Brain microvascular endothelial cell (primary cell): ENCODE measurements at regions not wholly inside any gene's neighbourhood (a gene's known extent, or its start where the extent isn't known, plus 50 kb on each side); places are given as distances from the start of the nearest gene placed in this dataset.
A peak's percentile ranks its signal among the peaks of the same experiment; 100 is the strongest.

ENCODE experiments used
- DNase-seq: peaks from one replicate; pipeline ENCODE4 v3.0.0-alpha.2; 2020
- H3K27ac ChIP-seq: fragments of 250-450 bp; sonication (Bioruptor Pico); 2 replicates; pipeline ENCODE4 v1.5.1; 2020; ENCODE audit warnings: mild to moderate bottlenecking, moderate library complexity
- H3K27me3 ChIP-seq: fragments of 250-450 bp; sonication (Bioruptor Pico); replicated peaks from 2 replicates; pipeline ENCODE4 v1.5.1; 2020; ENCODE audit warnings: mild to moderate bottlenecking
- H3K36me3 ChIP-seq: fragments of 250-450 bp; sonication (Bioruptor Pico); replicated peaks from 2 replicates; pipeline ENCODE4 v1.5.1; 2020; ENCODE audit warnings: mild to moderate bottlenecking
- H3K4me3 ChIP-seq: 2 replicates; pipeline ENCODE4 v1.5.1; 2011; ENCODE audit warnings: low read depth, mild to moderate bottlenecking, control low read depth, low read length, moderate library complexity
- CTCF ChIP-seq: IDR thresholded peaks from 2 replicates; pipeline ENCODE4 v1.5.1; 2011; ENCODE audit warnings: low read depth, mild to moderate bottlenecking, moderate library complexity, low read length, control low read depth, inconsistent platforms; ENCODE audit errors: missing control alignments
- in situ Hi-C: cut with HindIII; loops from 2 replicates; pipeline ENCODE4 v1.10.0; 2017; ENCODE audit warnings: low sequenced_read_pairs, low pct_ligation_motif_present

GRCh38 chr3:59267021-59267420 lies 217.2 kb upstream of the CFAP20DC start:
- no peak for DNase-seq

GRCh38 chr3:59266551-59266950 lies 216.7 kb upstream of the CFAP20DC start:
- Histone ChIP-seq H3K36me3 (no peaks in the 10 kb centered on the region), H3K4me3 (no peak overlapping the region), H3K27me3 (no peaks in the 10 kb centered on the region), H3K27ac (no peak overlapping the region)
- TF ChIP-seq CTCF: no peak
- peak; percentile 20 for DNase-seq
- in situ Hi-C loops: no loop called here

More at GRCh38 chr3:59267021-59267420, 217.2 kb upstream of the CFAP20DC start:
- Histone ChIP-seq H3K27ac (no peak overlapping the region), H3K4me3 (no peak overlapping the region), H3K36me3 (no peaks in the 10 kb centered on the region), H3K27me3 (no peaks in the 10 kb centered on the region)
- in situ Hi-C loops: no loop called here
- no peak for TF ChIP-seq CTCF

- no peaks in the 10 kb centered on the region for H3K36me3 ChIP-seq
- in situ Hi-C loops: no loop called here
- no peaks in the 10 kb centered on the region for H3K27me3 ChIP-seq
- no peak for TF ChIP-seq CTCF
- H3K27ac ChIP-seq: no peak overlapping the region
- no peak overlapping the region for H3K4me3 ChIP-seq
- DNase-seq: no peak
Measured at GRCh38 chr3:59265566-59265965, 215.7 kb upstream of the CFAP20DC start.

- DNase-seq: no peak
- Histone ChIP-seq H3K27ac (no peak overlapping the region), H3K27me3 (no peaks in the 10 kb centered on the region), H3K4me3 (no peak overlapping the region), H3K36me3 (no peaks in the 10 kb centered on the region)
- TF ChIP-seq CTCF: peak; percentile 4
- in situ Hi-C loops: no loop called here
Measured at GRCh38 chr3:59264366-59264765, 214.5 kb upstream of the CFAP20DC start.

GRCh38 chr3:59263152-59263551 lies 213.3 kb upstream of the CFAP20DC start:
- TF ChIP-seq CTCF: no peak
- no peak for DNase-seq
- in situ Hi-C loops: no loop called here
- Histone ChIP-seq H3K36me3 (no peaks in the 10 kb centered on the region), H3K27ac (no peak overlapping the region), H3K27me3 (no peaks in the 10 kb centered on the region), H3K4me3 (no peak overlapping the region)

- no peaks in the 10 kb centered on the region for H3K36me3 ChIP-seq
- in situ Hi-C loops: no loop called here
- no peak for DNase-seq
- no peak for TF ChIP-seq CTCF
- no peak overlapping the region for H3K4me3 ChIP-seq
- H3K27ac ChIP-seq: no peak overlapping the region
- H3K27me3 ChIP-seq: no peaks in the 10 kb centered on the region
Measured at GRCh38 chr3:59262076-59262498, 212.3 kb upstream of the CFAP20DC start.
